22Rv1 (cell line): ENCODE measurements at regions not wholly inside any gene's neighbourhood (a gene's known extent, or its start where the extent isn't known, plus 50 kb on each side); places are given as distances from the start of the nearest gene placed in this dataset.

Experiments used
- H3K27ac ChIP-seq: fragments of 450-650 bp; 2 replicates; pipeline ENCODE4 v1.5.1; 2017
- ZFX ChIP-seq: fragments of 450-650 bp; IDR thresholded peaks from 2 replicates; pipeline ENCODE4 v1.6.1; 2017; ENCODE audit warnings: antibody characterized with exemption, borderline replicate concordance
- TF ChIP-seq, protein P1 (sequence below): fragments of 450-650 bp; IDR thresholded peaks from 2 replicates; pipeline ENCODE4 v1.5.1; 2017; ENCODE audit warnings: mild to moderate bottlenecking

DNA sequence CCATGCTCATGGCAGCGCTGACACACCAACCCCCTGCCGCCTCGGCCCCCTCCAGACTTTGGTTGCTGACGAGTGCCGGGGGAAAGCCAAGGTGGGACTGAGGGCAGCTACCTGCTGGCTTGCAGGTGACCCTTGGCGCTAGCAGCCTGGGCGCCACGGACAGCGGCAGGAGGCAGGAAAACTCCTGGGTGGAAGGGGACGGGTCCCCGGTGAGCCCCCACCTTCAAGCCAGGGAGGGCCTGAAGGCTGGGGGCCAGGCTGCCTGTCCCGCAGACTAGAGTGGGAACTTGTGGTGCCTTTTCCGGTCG is 226.7 kb downstream of the OTOR start:
- TF ChIP-seq, protein P1, sequence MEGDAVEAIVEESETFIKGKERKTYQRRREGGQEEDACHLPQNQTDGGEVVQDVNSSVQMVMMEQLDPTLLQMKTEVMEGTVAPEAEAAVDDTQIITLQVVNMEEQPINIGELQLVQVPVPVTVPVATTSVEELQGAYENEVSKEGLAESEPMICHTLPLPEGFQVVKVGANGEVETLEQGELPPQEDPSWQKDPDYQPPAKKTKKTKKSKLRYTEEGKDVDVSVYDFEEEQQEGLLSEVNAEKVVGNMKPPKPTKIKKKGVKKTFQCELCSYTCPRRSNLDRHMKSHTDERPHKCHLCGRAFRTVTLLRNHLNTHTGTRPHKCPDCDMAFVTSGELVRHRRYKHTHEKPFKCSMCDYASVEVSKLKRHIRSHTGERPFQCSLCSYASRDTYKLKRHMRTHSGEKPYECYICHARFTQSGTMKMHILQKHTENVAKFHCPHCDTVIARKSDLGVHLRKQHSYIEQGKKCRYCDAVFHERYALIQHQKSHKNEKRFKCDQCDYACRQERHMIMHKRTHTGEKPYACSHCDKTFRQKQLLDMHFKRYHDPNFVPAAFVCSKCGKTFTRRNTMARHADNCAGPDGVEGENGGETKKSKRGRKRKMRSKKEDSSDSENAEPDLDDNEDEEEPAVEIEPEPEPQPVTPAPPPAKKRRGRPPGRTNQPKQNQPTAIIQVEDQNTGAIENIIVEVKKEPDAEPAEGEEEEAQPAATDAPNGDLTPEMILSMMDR, result no peak
- no peak for TF ChIP-seq ZFX
- no peak overlapping the region for H3K27ac ChIP-seq

DNA sequence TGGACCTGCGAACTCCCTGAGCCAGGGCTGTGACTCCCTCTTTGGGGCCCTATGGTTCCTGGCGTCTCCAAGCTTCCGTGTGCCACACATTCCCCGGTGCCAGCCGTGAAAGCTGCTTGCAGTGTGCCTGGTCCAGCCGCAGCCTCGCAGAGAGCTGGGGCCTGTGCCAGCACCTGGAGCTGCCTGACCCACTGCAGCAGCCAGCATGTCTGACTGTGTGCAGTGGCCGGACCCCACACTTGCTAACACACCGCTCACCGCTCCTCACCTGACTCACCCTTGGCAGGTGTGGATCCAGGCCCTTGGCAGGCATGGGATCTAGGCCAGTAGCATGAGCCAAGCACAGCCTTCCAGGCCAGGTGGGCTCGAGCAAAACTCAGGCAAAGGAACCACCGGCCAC is 227.5 kb downstream of the OTOR start:
- H3K27ac ChIP-seq, result no peak overlapping the region
- TF ChIP-seq, protein P1, result no peak
- no peak for TF ChIP-seq ZFX

DNA sequence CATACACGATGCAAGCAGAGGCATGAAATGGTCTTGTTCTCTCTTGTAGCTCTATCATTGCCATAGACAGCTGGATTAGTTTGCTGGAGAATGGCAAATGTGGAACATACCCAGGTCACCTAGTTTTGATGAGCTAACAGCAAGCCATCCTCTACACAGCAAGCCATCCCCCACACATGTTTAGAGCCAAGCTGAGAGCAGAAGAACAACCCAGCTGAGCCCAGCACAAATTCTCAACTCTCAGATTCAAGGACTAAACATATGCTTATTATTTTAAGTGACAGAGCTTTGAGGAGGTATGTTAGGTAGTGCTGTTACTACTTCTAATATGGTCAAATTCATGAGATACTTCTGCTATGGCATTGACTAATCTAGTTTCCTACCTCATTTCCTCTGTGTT is 230.3 kb downstream of the OTOR start:
- TF ChIP-seq ZFX, result no peak
- TF ChIP-seq, protein P1, result no peak
- no peak overlapping the region for H3K27ac ChIP-seq

DNA sequence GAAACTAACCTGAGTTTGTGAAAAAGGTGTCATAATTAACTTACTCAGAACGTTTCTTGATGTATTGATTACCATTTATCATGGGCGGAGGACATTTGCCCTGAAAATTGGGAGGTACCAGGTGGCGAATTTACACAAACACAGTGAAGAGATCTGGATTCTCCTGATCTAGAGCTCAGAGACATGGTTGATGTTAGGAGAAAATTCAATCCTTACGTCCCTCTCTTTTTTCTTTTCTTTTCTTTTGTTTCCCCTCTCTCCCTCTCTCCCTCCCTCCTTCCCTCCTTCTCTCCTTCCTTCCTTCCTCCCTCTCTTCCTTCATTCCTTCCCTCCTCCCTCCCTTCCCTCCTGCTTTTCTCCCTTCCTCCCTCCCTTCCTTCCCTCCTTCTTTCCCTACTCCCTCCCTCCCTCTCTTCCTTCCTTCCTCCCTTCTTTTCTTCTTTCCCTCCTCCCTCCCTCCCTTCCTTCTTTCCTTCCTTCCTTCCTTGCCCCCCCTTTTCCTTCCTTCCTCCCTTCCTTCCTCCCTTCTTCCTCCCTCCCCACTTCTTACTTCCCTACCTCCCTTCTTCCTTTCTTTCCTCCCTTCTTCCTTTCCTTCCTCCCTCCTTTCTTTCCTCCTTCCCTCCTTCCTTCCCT is 234.1 kb downstream of the OTOR start:
- no peak for TF ChIP-seq ZFX
- TF ChIP-seq, protein P1, result no peak
- H3K27ac ChIP-seq, result no peak overlapping the region

DNA sequence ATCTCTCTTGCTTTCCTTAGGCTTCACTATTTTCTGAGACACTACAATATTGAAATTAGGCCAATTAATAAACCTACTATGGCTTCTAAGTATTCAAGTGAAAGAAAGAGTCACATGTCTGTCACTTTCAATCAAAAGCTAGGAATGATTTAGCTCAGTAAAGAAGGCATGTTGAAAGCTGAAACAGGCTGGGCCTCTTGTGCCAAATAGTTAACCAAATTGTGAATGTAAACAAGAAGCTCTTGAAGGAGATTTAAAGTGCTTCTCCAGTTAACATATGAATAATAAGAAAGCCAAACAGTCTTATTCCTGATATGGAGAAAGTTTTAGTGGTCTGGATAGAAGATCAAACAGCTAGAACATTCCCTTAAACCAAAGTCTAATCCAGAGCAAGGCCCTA is 236.3 kb downstream of the OTOR start:
- TF ChIP-seq, protein P1, result no peak
- TF ChIP-seq ZFX, result no peak

DNA sequence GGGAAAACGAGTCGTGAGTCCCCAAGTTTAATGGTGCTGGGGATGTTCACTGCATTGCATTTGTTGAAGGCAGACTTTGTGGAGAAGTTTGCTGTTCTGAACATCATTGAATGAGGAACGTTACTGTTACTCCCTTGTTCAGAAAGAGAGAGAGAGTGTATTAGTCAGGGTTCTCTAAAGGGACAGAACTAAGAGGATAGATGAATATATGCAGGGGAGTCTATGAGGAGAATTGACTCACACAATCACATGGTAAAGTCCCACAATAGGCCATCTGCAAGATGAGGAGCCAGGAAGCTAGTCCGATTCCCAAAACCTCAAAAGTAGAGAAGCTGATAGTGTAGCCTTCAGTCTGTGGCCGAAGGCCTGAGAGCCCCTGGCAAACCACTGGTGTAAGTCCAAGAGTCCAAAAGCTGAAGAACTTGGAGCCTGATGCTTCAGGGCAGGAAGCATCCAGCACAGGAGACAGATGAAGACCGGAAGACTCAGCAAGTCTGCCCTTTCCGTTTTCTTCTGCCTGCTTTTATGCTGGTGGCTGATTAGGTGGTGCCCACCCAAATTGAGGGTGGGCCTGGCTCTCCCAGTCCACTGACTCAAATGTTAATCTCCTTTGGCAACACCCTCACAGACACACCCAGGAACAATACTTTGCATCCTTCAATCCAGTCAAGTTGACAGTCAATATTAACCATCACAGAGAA is 223.5 kb upstream of the PCSK2 start:
- TF ChIP-seq ZFX, result no peak
- TF ChIP-seq, protein P1, result no peak
- no peak overlapping the region for H3K27ac ChIP-seq

More for the DNA sequence above, 236.3 kb downstream of the OTOR start:
- no peak overlapping the region for H3K27ac ChIP-seq

DNA sequence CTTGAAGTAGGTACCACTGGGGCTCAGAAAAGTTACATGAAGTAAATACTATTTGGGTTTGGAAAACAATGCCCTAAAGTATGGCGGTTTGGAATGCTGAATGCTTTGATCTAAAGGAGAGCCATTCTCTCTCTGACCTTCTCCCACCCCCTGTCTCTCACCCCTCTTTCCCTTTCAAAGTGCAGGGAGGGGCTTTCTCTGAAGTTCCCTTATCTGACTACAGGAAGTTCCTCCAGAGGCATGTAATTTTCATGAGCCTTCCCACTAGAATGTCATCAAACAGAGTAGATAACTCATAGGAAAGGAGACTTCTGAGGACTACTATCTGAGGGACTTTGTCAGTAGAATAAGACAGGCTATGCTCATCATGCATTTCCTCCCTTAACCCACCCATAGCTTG is 216.7 kb upstream of the PCSK2 start:
- TF ChIP-seq ZFX, result no peak
- TF ChIP-seq, protein P1, result no peak

More for the DNA sequence above, 216.7 kb upstream of the PCSK2 start:
- H3K27ac ChIP-seq, result no peak overlapping the region
